Suprapubic skin (tissue), 4 donors: ENCODE measurements at regions not wholly inside any gene's neighbourhood (a gene's known extent, or its start where the extent isn't known, plus 50 kb on each side); places are given as distances from the start of the nearest gene placed in this dataset.

Source experiments
- EP300 ChIP-seq: sonication (generic); formaldehyde crosslinking; IDR thresholded peaks from one replicate; pipeline ENCODE4 v1.6.1; 2017; ENCODE audit warnings: antibody characterized with exemption
- POLR2A ChIP-seq, 2 donors: fragments of 450-650 bp; IDR thresholded peaks; one replicate each; pipeline ENCODE4 v1.6.1; 2017; ENCODE audit warnings: antibody characterized with exemption in 2 of 2, mild to moderate bottlenecking in 2 of 2, moderate library complexity in 2 of 2
- POLR2AphosphoS5 ChIP-seq, 3 donors: sonication (generic); formaldehyde crosslinking; IDR thresholded peaks; one replicate each; pipeline ENCODE4 v1.6.1; 2017; ENCODE audit warnings: antibody characterized with exemption in 3 of 3
- TF ChIP-seq, protein P1 (sequence below), 2 donors: fragments of 200-600 bp in 1 of 2; fragments of 450-650 bp in 1 of 2; sonication (generic) in 1 of 2; IDR thresholded peaks; one replicate each; pipeline ENCODE4 v1.5.1; 2016 to 2019; ENCODE audit warnings: antibody characterized with exemption in 2 of 2, mild to moderate bottlenecking in 1 of 2, moderate library complexity in 1 of 2

GRCh38 chr9:29214154-29214689 is 1640.9 kb upstream of the C9orf72 start:
- no peak for TF ChIP-seq POLR2A (IDR thresholded peaks at IDR 0.05)
- TF ChIP-seq, protein P1, sequence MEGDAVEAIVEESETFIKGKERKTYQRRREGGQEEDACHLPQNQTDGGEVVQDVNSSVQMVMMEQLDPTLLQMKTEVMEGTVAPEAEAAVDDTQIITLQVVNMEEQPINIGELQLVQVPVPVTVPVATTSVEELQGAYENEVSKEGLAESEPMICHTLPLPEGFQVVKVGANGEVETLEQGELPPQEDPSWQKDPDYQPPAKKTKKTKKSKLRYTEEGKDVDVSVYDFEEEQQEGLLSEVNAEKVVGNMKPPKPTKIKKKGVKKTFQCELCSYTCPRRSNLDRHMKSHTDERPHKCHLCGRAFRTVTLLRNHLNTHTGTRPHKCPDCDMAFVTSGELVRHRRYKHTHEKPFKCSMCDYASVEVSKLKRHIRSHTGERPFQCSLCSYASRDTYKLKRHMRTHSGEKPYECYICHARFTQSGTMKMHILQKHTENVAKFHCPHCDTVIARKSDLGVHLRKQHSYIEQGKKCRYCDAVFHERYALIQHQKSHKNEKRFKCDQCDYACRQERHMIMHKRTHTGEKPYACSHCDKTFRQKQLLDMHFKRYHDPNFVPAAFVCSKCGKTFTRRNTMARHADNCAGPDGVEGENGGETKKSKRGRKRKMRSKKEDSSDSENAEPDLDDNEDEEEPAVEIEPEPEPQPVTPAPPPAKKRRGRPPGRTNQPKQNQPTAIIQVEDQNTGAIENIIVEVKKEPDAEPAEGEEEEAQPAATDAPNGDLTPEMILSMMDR (IDR thresholded peaks at IDR 0.05) = no peak
- TF ChIP-seq POLR2AphosphoS5 (IDR thresholded peaks at IDR 0.05) = no peak
- no peak for TF ChIP-seq EP300
